Chondrocyte (in vitro differentiated cells): ENCODE measurements at regions not wholly inside any gene's neighbourhood (a gene's known extent, or its start where the extent isn't known, plus 50 kb on each side); places are given as distances from the start of the nearest gene placed in this dataset.

Experiments used
- DNase-seq: peaks from one replicate; pipeline ENCODE4 v3.0.0; 2021; ENCODE audit warnings: mixed read lengths, low spot score
- H3K27ac Mint-ChIP-seq: one replicate; pipeline ENCODE4 v1.8.0; 2021; ENCODE audit warnings: mild to moderate bottlenecking, moderate library complexity, mixed read lengths; ENCODE audit not compliant: unreplicated experiment
- H3K27me3 Mint-ChIP-seq: 2 replicates; pipeline ENCODE4 v1.8.0; 2021; ENCODE audit warnings: low read depth, mixed read lengths
- H3K36me3 Mint-ChIP-seq: 2 replicates; pipeline ENCODE4 v1.8.0; 2021; ENCODE audit warnings: low read depth, mixed read lengths
- H3K4me1 Mint-ChIP-seq: 2 replicates; pipeline ENCODE4 v1.8.0; 2021; ENCODE audit warnings: low read depth, mild to moderate bottlenecking, mixed read lengths
- H3K4me3 Mint-ChIP-seq: one replicate; pipeline ENCODE4 v1.8.0; 2021; ENCODE audit warnings: mild to moderate bottlenecking, moderate library complexity, mixed read lengths; ENCODE audit not compliant: unreplicated experiment
- H3K9me3 Mint-ChIP-seq: 2 replicates; pipeline ENCODE4 v1.8.0; 2021; ENCODE audit warnings: low read depth, mixed read lengths
- CTCF ChIP-seq: fragments of 200-600 bp; sonication (generic); IDR thresholded peaks from 2 replicates; pipeline ENCODE4 v1.5.0; 2021; ENCODE audit warnings: antibody characterized with exemption, mild to moderate bottlenecking, moderate library complexity

GRCh38 chr7:120171406-120171805 lies 101.6 kb upstream of the KCND2 start:
- H3K27ac Mint-ChIP-seq: no peak overlapping the region
- DNase-seq: no peak
- no peaks in the 10 kb centered on the region for H3K27me3 Mint-ChIP-seq
- peaks cover 17% of the 10 kb centered on the region for H3K4me1 Mint-ChIP-seq
- no peak overlapping the region for H3K4me3 Mint-ChIP-seq
- no peak for TF ChIP-seq CTCF
- H3K9me3 Mint-ChIP-seq: no peaks in the 10 kb centered on the region
- no peaks in the 10 kb centered on the region for H3K36me3 Mint-ChIP-seq

- no peak overlapping the region for H3K4me3 Mint-ChIP-seq
- DNase-seq: no peak
- TF ChIP-seq CTCF: no peak
- no peak overlapping the region for H3K27ac Mint-ChIP-seq
- H3K9me3 Mint-ChIP-seq: no peaks in the 10 kb centered on the region
- H3K36me3 Mint-ChIP-seq: no peaks in the 10 kb centered on the region
- H3K27me3 Mint-ChIP-seq: no peaks in the 10 kb centered on the region
- peaks cover 6% of the 10 kb centered on the region for H3K4me1 Mint-ChIP-seq
Observed at GRCh38 chr7:120180221-120180620, 92.8 kb upstream of the KCND2 start.

- H3K27me3 Mint-ChIP-seq: no peaks in the 10 kb centered on the region
- H3K4me3 Mint-ChIP-seq: no peak overlapping the region
- DNase-seq: no peak
- no peak for TF ChIP-seq CTCF
- no peak overlapping the region for H3K27ac Mint-ChIP-seq
- H3K4me1 Mint-ChIP-seq: peaks cover 19% of the 10 kb centered on the region
- no peaks in the 10 kb centered on the region for H3K9me3 Mint-ChIP-seq
- no peaks in the 10 kb centered on the region for H3K36me3 Mint-ChIP-seq
Observed at GRCh38 chr7:120181499-120181898, 91.5 kb upstream of the KCND2 start.

GRCh38 chr7:120184866-120185265 lies 88.1 kb upstream of the KCND2 start:
- no peak overlapping the region for H3K27ac Mint-ChIP-seq

GRCh38 chr7:120185940-120186682 lies 86.9 kb upstream of the KCND2 start:
- H3K36me3 Mint-ChIP-seq: no peaks in the 10 kb centered on the region
- DNase-seq: no peak

More at GRCh38 chr7:120184866-120185265, 88.1 kb upstream of the KCND2 start:
- DNase-seq: no peak
- H3K27me3 Mint-ChIP-seq: no peaks in the 10 kb centered on the region
- no peak for TF ChIP-seq CTCF
- no peaks in the 10 kb centered on the region for H3K36me3 Mint-ChIP-seq
- peaks cover 19% of the 10 kb centered on the region for H3K4me1 Mint-ChIP-seq
- no peaks in the 10 kb centered on the region for H3K9me3 Mint-ChIP-seq
- H3K4me3 Mint-ChIP-seq: no peak overlapping the region

More at GRCh38 chr7:120185940-120186682, 86.9 kb upstream of the KCND2 start:
- Mint-ChIP-seq H3K4me1 (peaks cover 21% of the 10 kb centered on the region), H3K9me3 (peaks cover 2% of the 10 kb centered on the region), H3K4me3 (no peak overlapping the region), H3K27ac (peak overlapping the region; percentile 45), H3K27me3 (no peaks in the 10 kb centered on the region)
- no peak for TF ChIP-seq CTCF
